GM21367 (cell line): ENCODE measurements at regions not wholly inside any gene's neighbourhood (a gene's known extent, or its start where the extent isn't known, plus 50 kb on each side); places are given as distances from the start of the nearest gene placed in this dataset.
"Not testable (repeated sequence)": the region's sequence is repeated elsewhere in the genome, so short reads cannot be mapped to it uniquely, and the experiment has no call there.

ENCODE experiments used
- ATAC-seq: cut with Tn5 transposase; IDR thresholded peaks from one replicate; pipeline ENCODE4 v1.9.1; 2021; ENCODE audit not compliant: unreplicated experiment

GRCh38 chr13:107690181-107690580 is 525.2 kb downstream of the LIG4 start:
- no peak for ATAC-seq

- ATAC-seq = no peak
These were observed 529.5 kb downstream of the LIG4 start for GRCh38 chr13:107685876-107686275.

GRCh38 chr13:107681600-107681999 is 533.7 kb downstream of the LIG4 start:
- ATAC-seq = no peak

GRCh38 chr13:107680115-107680514 is 535.2 kb downstream of the LIG4 start:
- ATAC-seq = no peak

- no peak for ATAC-seq
These were observed 537.2 kb downstream of the LIG4 start for GRCh38 chr13:107678075-107678689.

GRCh38 chr13:107675847-107676550 is 539.3 kb downstream of the LIG4 start:
- ATAC-seq = no peak

GRCh38 chr13:107669391-107669993 is 545.8 kb downstream of the LIG4 start:
- ATAC-seq = no peak

GRCh38 chr13:107665926-107666458 is 549.3 kb downstream of the LIG4 start:
- ATAC-seq = no peak

GRCh38 chr13:107650081-107650701 is 565.1 kb downstream of the LIG4 start:
- ATAC-seq = peak; percentile 89

- no peak for ATAC-seq
These were observed 566.3 kb downstream of the LIG4 start for GRCh38 chr13:107649079-107649478.

- ATAC-seq = no peak
These were observed 571.2 kb downstream of the LIG4 start for GRCh38 chr13:107644136-107644535.

- ATAC-seq = no peak
These were observed 571.7 kb downstream of the LIG4 start for GRCh38 chr13:107643615-107644014.

GRCh38 chr13:107642831-107643230 is 572.5 kb downstream of the LIG4 start:
- no peak for ATAC-seq

- ATAC-seq = no peak
These were observed 573.8 kb downstream of the LIG4 start for GRCh38 chr13:107641574-107641973.

GRCh38 chr13:107625648-107626047 is 589.7 kb downstream of the LIG4 start:
- no peak for ATAC-seq

- no peak for ATAC-seq
These were observed 597.8 kb downstream of the LIG4 start for GRCh38 chr13:107617527-107617926.

- ATAC-seq = no peak
These were observed 603.0 kb downstream of the LIG4 start for GRCh38 chr13:107612376-107612775.

- ATAC-seq = no peak
These were observed 606.6 kb downstream of the LIG4 start for GRCh38 chr13:107608736-107609135.

- no peak for ATAC-seq
These were observed 614.4 kb downstream of the LIG4 start for GRCh38 chr13:107600971-107601370.

GRCh38 chr13:107596306-107596705 is 619.0 kb downstream of the LIG4 start:
- ATAC-seq = not testable (repeated sequence)

- ATAC-seq = no peak
These were observed 624.8 kb downstream of the LIG4 start for GRCh38 chr13:107590556-107590955.

- no peak for ATAC-seq
These were observed 627.7 kb downstream of the LIG4 start for GRCh38 chr13:107587681-107588080.
